Glomerular visceral epithelial cell (primary cell): ENCODE measurements at regions not wholly inside any gene's neighbourhood (a gene's known extent, or its start where the extent isn't known, plus 50 kb on each side); places are given as distances from the start of the nearest gene placed in this dataset.
A peak's percentile ranks its signal among the peaks of the same experiment; 100 is the strongest.

Experiments used
- DNase-seq: peaks from one replicate; pipeline ENCODE4 v3.0.0-alpha.2; 2016; ENCODE audit errors: extremely low spot score

DNA sequence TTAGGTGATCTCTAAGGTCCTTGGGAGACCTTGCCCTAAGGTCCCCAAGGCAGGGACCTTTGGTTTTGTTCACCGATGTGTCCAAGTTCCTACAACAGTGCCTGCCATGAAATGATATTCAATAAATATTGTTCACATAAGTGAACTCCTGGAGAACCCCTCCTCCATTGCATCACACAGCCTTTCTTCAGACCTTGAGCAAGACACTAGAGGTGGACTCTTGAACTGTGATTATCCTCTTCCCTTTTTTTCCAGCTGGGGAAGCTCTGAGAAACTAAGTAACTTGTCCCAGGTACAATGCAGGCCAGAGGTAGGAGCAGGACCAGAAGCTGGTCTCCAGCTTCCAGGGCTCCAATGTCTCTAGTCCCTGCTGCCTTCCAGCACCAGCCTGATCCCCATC, 76.6 kb upstream of the LMO1 start:
- DNase-seq = no peak

DNA sequence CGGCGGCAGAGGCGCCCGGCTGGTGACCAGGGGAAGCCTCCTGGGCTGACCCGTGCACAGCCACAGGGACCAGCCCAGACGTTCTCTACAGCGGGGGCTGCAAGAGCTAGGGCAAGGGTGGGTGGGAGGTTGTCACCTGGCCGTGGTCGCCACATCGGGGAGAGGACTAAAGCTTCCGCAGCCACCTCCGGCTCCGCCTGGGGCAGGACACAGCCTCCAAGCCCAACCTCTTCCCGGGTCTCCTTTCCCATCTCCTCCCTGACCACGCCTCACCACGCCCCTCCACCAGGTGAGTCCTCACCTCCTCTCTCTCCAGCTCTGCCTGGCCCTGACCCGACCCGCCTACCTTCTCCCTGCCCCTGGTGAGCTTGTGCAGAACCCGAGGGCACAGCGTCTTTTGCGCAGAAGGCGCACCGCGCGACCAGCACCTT, 75.9 kb upstream of the LMO1 start:
- DNase-seq = no peak

DNA sequence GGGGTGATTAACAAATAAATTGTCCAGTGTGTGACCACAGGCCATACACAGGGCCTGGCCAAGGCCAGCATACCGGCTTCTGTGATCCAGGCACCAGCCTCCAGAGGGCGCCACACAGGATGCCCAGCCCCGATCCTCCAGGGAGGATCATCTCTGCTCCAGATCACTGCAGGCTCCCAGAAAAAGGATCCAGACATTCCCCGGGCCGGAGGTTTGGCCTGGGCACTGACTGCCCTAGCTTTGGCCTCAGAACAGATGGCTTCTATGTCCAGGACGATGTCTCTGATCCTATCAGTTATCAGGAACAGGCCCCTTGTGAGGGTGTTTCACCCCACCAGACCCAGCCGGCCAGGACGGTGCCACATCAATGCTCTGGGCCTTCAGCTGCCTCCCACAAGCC, 74.5 kb upstream of the LMO1 start:
- peak; percentile 18 for DNase-seq

DNA sequence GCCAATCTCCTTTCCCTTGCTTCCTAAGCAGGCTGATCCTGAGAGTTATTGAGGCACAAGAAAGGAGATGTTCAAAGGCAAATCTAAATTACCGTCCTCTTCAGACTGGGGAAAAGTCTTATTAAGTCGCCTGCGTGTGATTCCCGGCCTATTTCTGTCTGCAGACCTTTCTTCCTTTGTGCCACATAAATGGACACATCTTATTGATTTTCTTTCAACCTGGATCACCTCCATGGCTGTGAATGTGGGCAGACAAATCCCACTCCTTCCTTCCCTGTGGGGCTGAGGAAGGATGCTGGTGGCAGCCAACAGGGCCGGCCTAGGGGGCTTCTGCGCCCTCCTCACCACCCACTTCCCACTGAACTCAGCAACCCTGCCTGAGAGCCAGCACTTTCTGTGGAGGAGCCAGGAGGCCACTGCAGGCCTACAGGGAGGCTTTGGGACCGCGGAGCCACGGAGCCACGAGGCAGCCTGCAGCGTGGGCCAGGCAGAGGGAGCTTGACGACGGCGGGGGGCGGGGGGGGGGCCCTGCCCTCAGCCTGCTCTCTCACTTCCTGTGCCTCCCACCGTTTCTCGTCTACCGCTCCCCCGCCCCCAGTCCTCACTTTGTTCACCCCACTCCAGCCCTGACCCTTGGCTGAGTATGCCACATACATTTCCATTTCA, 73.6 kb upstream of the LMO1 start:
- DNase-seq = no peak

DNA sequence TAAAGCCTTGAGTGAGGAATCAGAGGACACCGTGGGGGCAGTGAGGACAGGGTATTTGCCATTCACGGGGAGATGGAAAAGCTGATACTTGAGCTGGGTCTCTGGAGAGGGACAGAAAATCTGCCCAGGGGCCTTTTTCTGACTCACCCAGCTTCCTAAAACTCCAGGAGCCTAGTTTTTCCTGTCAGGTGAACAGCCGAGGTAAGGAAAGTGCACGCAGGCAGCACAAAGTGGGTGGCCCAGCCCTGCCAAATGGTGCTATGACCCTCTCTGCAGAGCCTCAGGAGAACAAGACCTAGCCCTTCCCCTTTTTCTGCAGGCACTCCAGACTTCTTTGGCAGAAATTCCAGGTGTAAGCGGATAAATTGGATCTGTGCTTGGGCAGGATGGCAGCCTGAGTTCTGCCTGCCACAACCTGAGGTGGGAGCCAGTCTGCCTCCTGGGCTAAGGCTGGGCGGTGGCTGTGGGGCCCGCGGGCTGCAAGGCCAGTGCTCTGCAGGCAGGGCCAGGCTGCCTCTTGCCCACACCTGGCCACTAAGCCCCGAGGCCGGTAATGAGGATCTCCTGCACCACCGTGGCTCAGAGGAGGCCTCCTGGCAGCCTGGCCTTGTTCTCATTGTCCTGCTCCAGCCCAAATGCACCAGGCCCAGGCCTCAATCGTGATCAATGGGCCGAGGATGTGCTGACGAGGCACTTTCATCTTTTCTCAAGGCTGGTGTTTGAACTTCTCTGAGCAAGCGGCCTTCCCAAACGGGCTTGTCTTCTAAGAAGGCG, 72.9 kb upstream of the LMO1 start:
- no peak for DNase-seq

DNA sequence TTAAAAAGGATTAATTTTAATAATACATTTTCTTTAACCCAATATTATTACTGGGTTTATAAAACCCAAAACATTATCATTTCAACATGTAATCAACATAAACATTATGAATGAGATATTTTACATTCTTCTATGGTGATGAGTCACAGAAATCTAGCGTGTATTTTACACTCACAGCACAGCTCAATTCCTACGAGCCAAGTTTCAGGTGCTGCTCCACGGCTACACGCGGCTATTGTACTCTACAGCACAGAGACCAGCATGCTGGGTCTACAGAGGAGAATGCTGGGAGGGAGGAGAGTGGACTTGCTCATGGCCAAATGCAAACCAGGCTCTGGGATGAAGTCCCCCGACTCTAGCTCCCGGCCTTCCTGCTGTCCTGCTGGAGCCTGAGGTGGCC, 72.0 kb upstream of the LMO1 start:
- DNase-seq = no peak

DNA sequence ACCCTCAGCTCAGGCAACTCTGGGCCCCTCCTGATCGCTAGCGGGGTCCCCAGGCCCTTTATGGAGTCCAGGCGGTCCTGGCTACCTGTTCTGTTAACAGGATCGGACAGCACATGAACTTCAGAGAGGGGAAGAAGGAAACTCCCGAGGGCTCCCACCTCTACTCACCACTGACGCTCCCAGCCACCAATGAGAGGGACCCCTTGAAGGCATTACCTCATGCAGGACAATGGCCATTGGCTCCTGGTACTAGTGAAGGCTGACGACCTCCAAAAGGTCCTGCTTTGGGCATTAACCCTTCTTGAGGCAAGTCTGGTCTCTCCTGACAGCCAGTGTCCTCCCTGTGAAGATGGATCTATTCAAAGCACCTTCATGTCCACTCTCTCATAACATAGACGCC, 71.5 kb upstream of the LMO1 start:
- no peak for DNase-seq

DNA sequence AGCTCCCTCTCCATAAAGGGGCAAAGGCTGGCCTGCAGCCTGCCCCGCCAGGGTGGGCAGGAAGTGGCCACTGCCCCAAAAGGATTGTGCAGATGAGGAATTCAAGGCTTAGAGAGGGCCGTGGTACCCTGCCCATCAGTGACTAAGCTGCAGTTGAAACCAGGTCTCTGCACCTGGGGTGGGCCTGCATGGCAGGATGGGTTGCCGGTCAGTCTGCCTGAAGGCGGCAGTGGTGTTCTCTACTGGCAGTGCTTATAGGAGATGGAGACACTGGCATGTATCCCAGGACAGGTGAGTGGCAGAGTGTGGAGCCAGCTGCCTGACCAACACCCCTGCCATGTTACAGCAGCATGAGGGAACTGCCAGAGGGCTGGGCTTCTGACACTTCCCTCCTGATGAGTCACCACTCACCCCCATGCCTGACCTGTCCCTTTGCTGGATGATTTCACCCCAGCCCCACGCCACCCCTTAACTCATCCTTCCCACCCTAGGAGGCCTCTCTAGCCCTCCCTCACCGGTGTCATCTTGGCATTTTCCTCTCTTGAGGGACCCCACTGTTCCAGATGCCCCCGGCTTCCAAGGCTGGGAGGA, 70.2 kb upstream of the LMO1 start:
- peak; percentile 48 for DNase-seq

DNA sequence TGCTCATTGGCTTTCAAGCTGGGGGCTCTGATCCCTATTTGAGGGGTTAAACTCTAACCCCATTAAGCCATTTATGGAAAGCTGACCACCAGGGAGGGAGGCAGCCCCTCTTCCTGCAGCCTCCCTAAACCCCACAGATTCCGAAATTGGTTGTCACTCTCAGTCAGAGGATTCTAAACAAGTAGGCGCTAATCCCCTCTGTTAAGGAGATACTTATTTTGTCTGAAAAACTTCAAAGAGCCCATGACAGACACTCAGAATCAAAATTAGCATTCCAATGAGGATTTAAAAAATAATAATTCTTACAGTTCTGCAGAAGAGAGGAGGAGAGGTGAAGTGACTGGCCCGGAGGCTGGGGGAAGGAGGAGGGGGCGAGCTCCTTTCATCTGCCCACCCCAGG, 69.7 kb upstream of the LMO1 start:
- DNase-seq = no peak

DNA sequence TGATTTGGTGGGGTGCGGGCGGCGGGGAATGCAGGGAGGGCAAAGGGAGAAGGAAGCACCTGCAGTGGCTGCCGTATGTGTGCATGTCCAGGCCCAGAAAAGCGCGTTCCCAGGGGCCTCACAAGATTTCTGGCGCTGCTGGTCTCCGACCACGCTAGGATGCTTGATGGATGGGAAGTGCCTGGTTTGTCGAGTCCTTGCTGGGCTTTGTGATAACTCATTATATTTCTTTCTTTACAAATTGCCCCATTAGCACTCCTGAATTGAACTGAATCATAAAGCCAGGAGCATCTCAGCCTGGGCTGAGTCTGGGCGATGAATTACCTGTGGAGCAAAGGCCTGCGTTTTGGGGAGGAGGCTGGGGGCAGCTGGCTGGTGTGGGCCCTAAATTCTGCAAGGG, 69.2 kb upstream of the LMO1 start:
- no peak for DNase-seq

DNA sequence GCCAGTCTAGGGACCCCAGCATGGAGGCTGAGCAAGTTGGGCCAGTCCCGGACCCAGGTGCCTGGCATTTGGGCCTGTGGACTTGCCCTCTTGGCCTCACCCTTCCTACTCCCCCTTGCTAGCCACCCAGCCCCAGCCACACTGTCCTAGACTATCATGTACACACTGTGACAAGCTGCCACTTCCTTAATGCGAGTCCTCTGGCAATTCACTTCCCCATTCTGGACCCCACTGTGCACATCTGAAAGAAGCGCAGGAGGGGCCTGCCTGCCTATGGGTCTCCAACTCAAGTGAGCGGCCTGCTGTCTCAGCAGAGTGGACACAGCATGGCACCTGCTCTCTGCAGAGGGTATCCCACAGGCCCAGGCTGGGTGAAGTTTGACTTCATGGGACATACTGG, 68.5 kb upstream of the LMO1 start:
- DNase-seq = no peak

DNA sequence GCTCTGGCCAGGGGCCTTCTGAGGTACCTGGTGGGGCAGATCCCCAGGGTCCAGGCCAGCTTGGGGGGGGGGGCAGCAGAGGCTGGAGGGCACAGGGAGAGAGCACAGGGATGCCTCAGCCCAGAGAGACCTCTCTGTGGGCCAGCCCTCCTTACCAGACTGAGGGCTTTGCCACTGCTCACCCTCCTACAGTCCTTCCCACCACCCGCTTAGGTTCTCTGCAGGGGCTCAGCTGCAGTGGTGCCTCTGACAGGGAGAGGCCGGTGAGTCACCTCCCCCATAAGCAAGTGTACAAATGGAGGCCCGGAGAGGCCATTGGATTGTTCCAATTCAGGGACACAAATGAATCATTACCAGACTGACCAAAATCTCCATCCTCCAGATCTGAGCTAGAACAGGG, 68.1 kb upstream of the LMO1 start:
- DNase-seq = peak; percentile 16

DNA sequence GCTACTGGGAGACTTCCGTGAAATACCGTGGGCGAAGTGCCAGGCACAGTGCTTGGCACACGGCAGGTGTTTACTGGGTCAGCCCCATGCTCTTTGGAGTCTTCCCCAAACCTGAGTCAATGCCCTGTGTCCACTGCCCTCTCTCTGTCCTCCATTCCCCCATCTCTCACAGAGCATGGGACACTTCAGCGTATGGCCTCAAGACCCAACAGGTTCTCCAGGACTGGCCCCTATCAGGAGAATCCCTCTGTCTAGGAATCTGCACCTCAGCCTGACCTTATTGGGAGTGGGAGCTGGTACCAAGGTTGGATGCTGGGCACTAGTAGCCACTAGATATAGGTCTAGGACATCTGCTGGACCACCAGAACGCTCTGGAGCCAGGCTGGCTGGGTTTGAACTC, 67.2 kb upstream of the LMO1 start:
- no peak for DNase-seq

DNA sequence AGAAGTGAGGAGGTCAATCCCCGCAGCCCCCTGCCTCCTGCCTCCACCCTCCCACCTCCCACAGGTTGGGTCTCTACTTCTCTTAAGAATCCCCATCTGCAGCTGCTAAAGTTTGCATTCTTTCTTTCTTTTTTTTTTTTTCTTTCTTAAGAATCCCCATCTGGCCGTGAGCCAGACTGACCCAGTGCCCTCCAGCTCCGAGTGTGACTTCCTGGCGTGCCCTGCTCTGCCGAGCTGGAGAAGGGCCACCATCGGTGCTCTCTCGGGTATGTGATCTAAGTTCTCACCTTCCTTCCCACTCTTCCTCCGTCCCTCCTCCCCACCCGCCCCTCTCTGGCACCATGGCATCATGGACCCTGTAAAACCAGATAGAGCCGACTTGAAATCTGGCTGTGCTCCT, 66.7 kb upstream of the LMO1 start:
- peak; percentile 11 for DNase-seq

DNA sequence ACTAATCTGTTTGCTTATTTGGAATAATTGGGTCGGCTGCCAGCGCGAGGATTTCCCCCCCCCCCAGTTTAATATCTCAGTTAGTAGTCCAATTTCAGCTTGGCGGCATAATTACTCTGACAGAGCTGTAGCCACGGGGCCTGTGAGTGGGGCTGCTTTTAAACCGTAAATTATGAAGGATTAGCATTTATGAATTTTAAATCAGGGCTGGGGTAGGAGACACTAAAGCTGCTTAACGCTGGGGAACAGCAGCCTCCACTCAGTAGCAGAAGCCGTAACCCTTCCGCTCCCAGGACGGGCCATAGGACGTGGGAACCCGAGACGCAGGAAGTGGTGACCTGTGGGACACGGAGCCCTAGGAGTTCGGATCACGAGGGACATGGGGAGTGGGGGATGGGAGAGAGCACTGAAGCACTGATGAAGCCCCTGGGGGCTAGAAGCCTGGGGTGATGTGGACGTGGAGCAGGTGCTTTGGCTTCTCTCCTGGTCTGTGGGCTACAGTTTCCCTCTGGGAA, 66.2 kb upstream of the LMO1 start:
- no peak for DNase-seq

DNA sequence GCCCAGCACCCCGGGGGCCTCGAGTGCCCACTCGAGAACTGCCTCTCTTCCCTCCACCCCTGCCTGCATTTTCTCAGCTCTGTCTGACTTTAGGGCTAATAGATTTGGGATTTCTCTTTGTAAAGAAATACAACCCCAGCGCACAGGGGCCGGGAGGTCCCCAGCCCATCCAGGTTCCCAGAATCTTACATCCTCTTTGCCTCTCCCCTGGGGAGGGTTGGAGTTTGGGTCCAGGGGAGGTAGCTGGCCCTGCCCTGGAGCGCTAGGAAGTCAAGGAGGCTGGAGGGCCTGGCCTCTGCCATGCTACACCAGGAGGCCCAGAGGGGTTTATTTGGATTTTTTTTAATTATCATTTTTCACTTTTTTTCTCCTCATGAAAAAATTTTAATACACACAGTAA, 65.7 kb upstream of the LMO1 start:
- DNase-seq = no peak

DNA sequence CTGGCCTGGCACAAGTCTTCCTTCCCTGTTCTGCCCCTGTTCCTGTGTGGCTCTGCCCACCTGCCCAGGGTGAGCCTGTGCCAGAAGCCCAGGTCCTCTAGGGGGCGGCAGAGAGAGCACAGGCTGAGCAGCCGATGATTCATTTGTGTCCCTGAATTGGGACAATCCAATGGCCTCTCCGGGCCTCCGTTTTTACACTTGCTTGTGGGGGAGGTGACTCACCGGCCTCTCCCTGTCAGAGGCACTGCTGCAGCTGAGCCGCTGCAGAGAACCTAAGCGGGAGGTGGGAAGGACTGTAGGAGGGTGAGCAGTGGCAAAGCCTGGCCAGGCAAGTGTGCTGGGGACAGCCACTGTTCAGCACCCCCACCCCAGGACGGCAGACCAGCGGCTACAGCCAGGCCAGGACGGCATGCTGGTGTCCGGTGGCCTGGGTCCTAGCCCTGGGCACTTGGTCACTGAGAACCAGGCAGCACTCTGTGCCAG, 65.2 kb upstream of the LMO1 start:
- peak; percentile 91 for DNase-seq

DNA sequence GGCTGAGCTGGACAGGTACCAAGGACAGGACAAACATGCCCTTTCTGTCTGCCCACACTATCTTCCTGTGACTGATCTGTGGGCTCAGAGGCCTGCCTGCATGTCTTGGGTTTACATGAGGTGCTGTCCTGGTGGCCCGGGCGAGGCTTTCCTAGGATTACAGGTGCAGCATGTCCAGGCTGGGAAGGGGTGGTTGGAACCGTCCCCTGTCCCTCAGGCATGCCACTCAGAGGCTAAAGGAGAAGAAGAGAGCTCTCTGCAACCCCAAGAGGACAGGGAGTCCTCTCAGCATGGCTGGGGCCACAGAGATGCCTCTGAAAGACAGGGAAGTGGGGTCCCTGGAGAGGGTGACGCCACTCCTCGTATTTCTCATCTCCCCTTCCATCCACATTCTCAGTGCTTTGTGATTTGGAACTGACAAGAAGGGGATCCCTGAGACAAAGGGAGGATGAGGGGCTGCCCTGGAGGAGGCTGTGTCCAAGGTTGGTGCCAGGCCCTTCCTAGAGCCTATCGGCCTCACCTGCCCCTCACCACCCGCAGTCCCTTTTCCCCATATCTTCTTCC, 64.6 kb upstream of the LMO1 start:
- DNase-seq = no peak

DNA sequence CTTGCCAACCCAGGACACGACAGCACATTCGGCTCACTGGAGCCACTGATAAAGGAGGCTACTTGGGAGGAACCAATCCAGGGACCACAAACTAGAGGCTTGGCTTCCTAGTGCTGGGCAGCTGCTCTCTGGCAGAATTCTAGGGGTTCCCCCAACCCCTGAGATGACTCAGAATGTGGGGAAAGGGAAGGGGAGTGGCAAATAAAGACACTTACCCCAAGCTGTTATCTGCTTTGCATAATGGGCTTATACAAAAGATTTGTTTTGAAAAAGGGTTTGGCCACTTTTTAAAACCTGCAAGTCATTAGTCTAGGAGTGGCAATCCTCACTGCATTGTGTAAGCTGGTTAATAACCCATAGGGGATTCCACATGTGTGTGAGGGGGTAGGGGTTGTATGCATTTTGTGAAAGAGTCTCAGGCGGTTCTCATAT, 64.1 kb upstream of the LMO1 start:
- no peak for DNase-seq

DNA sequence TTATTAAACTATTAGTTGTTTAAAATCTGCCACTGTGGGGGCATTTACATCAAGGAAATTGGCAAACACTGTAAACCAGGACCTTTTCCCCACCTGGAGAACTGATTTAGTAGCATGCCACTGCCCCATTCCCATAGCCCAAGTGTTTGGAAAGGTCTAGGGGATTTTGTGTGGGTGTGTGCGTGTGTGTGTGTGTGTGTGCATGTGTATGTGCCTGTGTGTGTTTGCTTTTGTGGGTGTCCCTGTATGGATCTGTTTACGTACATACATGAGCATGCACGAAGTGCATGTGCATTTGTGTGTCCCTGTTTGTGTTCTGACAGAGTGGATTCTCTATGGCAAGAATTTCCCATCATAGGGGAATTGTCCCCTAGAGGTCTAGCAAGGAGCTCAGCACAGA, 62.7 kb upstream of the LMO1 start:
- DNase-seq = no peak

DNA sequence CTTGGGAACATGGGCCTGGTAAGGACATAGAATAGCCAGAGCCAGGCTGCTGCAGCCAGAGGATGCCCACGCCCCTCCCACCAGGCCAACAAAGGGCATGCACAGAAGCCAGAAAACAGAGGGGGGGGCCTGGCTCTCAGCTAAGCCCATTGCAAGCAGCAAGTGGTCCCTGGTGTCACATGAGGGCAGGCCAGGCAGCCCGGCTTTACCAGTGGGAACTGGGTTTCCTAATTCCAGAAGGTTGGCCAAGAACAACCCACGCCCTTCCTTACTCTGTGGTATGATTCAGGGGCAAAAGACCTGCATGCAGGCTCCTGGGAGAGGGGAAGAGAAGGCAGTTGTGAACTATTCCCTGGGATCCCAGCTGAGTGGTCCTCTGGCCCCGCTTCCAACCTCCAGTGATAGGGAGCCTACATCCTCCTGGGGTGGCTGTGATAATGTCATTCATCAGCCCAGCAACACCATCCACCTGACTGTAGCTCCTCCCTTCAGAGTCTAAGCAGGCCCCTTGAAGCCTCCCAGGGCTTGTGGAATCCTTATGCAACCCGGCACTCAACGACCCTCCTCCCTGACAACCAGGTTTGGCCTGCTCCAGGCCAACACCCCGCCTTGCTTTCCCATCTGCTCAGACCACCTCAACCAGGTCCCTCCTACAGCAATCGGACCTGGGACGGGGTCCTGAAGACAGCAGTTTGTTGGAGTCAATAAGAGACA, 62.1 kb upstream of the LMO1 start:
- DNase-seq = no peak
